GM21619 (cell line): ENCODE measurements at regions not wholly inside any gene's neighbourhood (a gene's known extent, or its start where the extent isn't known, plus 50 kb on each side); places are given as distances from the start of the nearest gene placed in this dataset.

Source experiments
- ATAC-seq: cut with Tn5 transposase; IDR thresholded peaks from one replicate; pipeline ENCODE4 v1.9.1; 2021; ENCODE audit not compliant: unreplicated experiment

DNA sequence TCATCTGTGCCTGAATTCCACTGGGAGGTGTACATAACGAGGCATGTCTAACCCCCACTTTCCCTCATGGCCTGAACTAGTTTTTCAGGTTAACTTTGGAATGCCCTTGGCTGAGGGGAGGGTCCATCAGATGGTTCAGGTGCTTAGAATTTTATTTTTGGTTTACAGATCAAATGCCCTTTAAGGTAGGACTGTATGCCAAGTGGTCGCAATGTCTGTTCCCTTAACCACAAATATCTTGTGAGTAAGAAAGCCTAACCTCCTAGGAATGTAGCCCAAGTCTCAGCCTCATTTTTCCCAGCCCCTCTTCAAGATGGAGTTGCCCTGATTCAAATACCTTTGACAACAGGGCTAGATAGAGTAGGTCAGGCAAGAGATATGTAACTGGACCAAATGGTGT, 78.4 kb downstream of the RNASET2 start:
- ATAC-seq = no peak

- ATAC-seq = no peak
These were observed 79.0 kb downstream of the RNASET2 start for GRCh38 chr6:166877349-166877748.

DNA sequence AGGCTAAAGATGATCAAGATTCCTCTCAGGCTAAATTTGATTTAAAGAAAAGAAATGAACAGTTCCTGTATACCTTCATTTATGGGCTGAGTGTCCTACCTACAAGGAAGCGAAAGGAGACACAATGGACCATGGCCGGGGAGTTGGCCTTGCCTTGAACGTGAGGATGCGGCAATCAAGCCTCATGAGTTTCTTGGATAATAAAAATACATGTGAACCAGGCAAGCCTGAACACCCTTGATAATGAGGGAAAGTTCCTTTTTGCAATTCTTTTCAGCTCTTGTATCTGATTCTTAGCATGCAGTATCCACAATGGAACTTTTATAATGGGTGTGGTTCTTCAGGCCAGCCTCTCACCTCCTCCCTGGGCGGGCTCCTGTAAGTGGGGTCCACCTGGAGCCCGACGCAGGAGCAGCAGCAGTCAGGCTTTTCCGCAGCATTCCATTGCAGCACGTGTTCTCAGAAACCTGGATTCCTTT, 83.8 kb downstream of the RNASET2 start:
- no peak for ATAC-seq

DNA sequence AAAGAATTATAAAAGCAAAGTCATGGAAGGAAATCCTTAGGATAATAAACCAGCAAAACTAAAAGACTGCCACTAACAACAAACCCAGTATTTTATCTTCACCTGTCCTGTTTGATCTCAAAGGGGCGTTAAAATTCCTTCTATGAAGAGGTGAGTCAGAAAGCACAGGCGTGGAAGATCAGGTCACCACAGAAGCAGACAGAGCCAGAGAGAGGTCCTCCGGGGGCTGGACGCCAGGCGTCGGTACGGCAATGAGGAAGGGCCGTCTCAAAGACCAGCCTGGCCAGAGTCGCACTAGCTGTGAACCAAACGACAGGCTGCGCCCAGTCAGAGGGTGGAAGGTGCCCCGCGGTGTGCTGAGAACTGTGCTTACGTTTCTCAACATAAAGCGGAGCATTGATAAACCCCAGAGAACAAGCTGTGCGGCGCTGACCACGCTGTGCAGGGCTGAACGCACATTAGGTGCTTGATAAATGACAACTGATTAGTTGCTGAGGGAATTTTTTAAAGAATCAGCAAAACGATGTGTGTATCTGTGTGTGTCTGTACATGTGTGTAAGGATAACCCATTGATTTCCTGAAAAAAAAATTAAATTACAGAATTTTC, 85.6 kb downstream of the RNASET2 start:
- no peak for ATAC-seq

DNA sequence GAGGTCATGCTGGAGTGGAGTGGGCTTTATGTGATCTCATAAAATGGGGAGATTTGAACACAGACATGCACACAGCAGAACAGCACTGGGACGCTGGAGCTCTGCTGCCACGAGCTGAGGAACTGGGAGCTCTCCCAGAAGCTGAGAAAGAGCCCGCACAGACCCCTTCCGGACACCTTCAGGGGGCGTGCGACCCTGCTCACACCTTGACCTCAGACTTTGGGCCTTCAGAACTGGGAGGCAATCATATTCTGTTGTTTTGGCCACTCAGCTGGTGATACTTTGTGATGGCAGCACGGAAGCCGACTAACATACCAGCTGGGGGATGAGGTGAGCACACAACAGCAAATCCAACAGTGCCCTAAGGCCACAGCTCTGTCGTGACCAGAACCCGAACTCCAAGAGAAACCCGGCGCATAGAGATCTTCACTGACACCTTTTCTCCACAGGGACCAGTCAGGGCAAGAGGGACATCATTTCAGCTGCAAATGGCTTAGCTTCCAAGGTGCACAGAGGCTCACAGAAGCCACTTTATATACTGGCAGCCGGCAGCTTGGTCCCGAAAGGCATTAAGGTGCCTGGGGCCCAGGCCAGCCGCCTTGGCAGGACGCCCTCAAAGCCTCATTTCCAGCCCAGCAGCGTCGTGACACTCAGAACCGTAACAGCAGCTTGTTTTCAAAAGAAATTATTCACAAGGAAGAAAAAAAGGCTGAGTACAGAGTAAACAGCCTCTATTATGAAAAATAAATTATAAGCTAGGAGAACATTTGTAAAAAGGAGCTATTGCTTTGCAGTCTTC, 89.3 kb downstream of the RNASET2 start:
- ATAC-seq = no peak

GRCh38 chr6:166864333-166864732, 92.0 kb downstream of the RNASET2 start:
- ATAC-seq = no peak

GRCh38 chr6:166862978-166863530, 93.3 kb downstream of the RNASET2 start:
- ATAC-seq = peak; percentile 37

DNA sequence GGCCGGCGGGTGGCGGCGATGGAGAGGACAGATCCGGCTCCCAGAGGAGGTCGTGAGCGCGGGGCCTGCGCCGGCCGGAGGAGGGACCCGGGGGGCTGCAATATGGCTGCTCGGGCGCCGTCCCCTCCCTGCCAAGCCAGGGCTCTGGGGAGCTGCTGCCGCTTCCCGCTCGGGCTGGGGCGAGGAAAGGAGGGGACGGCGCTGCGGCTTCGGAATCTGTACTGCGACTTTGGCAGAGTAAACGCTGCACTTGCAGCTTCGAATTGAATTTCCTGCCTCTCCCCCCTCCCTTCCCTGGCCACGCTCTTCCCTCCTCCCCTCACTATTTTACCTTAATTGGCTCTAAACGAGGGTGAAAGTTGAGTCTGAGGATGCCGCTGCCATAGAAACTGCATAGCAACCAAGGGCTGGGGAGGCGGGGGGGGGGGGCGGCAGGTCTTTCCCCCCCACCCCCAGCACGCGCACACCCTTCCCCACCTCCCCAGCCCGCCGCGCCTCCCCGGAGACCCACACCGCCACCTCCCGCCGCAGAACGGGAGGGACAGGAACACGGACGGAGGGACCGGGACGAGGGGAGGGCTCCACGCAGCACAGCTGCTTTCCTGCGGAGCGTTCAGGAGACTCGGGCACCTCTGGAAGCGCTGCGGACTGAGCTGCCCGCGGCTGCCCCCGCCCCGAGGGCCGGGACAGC, 93.9 kb downstream of the RNASET2 start:
- peak; percentile 61 for ATAC-seq

DNA sequence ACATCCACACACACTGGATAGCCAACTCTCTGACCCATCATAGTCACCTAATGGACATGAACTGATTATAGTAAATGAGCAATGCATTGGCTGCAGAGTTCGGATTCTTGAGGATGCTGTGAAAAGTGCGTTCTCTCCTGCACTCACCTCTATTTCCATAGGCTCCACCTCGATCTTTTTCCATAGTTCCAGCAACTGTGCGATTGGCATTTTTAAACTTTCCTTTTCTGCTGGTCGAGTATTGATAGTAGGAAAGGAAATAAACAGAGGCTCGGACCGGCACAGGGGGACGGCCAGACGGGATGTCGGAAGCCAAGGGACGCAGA, 94.4 kb downstream of the RNASET2 start:
- ATAC-seq = no peak

DNA sequence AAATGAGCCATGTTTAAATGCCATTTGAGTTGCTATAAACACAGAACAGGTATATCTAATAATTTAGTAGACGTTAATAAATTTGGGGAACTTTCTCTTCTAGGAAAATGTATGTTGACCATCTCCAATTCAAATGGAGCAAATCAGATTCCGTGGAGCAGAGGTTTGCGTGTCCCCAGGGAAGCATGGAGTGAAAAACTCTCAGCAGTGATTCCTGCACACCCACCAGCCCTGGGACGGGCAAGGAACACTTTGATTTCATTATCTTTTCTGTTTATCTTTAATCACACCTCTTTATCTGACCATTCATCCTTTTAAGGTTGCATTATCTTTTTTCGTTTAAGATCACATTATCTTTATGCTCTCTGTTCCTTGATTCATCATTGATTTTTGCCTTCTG, 95.0 kb downstream of the RNASET2 start:
- no peak for ATAC-seq

DNA sequence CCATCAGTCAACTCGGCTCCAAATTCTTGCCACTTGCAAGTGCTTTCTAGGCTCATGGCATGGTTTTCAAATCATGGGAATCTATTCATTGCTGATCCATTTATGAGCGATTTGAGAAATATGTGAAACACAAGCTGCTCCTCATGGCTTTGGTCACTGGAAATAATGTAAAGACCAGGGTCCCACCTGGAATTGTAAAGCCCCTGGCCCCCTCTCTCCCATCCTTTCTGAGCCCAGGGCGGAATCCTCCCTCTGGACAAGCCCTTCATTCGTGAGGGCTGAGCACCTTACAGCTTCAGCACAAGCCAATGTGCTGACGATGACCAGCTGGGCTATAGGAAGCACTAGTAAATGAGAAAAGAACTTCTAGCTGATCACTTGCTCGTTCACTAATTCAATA, 96.0 kb downstream of the RNASET2 start:
- ATAC-seq = no peak

DNA sequence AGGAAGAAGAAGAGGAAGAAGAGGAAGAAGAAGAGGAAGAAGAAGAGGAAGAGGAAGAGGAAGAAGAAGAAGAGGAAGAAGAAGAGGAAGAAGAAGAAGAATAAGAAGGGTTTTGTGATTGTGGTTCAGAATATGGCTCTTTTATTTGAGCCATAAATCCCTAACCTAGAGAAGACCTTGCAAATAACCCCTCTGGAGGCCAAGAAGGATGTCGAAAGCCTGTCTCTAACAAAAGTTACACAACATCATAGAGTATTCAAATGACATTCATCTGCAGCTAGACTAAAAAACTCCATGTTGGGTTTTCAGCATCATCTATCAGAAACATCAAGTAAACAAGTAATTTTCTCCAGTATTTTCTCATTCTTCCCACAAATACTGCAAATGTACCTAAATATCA, 100.9 kb downstream of the RNASET2 start:
- ATAC-seq = no peak

- no peak for ATAC-seq
These were observed 102.7 kb downstream of the RNASET2 start for GRCh38 chr6:166853371-166854325.

DNA sequence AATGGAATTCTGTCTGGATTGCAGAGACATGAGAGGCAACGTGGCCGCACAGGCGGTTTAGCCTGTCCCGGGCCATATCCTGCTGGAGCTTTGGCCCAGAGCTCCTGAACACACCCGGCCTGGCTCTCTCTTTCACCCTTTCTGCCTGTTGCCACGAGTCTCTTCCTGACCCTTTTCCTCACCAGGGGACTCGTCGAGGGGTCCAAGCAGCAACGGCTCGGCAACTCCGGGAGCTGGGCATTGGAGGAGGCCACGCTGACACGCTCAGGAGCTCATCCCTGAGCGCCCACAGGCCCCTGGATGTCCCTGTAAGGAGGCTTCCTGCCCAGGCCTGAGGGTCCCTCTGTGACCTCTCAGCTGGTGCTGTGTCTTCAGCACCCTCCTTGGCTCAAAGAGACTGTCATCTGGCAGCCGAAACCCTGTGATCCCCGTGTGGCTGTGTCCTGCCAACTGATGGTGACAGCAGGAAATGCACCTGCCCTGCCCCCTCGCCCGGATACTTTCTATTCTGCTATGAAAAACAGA, 103.8 kb downstream of the RNASET2 start:
- ATAC-seq = peak; percentile 59

- ATAC-seq = no peak
These were observed 104.4 kb downstream of the RNASET2 start for GRCh38 chr6:166851911-166852310.

DNA sequence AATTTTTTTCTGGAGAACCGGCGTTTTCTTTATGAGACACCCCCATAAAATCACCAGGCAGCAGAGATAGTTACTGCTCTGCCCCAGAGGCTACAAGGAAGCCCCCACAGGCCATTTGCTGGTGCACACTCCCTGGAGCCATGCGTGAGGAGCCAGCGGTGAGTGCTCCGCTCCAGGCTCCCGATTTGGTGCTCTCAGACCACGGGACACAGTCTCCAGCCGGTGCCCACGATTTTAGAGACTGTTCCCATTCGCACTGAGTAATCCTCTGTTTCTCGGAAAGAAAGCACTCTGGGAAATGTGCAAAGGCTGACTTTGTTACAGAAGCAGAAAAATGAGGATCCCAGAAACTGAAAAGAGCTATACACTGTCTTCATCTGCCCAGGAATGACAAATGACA, 104.9 kb downstream of the RNASET2 start:
- ATAC-seq = no peak

- no peak for ATAC-seq
These were observed 105.7 kb downstream of the RNASET2 start for GRCh38 chr6:166850677-166851076.

- ATAC-seq = peak; percentile 74
These were observed 106.6 kb downstream of the RNASET2 start for GRCh38 chr6:166849749-166850183.

- ATAC-seq = no peak
These were observed 107.2 kb downstream of the RNASET2 start for GRCh38 chr6:166848979-166849748.
